HS-5 (cell line): ENCODE measurements at regions not wholly inside any gene's neighbourhood (a gene's known extent, or its start where the extent isn't known, plus 50 kb on each side); places are given as distances from the start of the nearest gene placed in this dataset.

Source experiments
- DNase-seq: peaks from one replicate; pipeline ENCODE4 v3.0.0-alpha.2; 2012; ENCODE audit warnings: low read depth

DNA sequence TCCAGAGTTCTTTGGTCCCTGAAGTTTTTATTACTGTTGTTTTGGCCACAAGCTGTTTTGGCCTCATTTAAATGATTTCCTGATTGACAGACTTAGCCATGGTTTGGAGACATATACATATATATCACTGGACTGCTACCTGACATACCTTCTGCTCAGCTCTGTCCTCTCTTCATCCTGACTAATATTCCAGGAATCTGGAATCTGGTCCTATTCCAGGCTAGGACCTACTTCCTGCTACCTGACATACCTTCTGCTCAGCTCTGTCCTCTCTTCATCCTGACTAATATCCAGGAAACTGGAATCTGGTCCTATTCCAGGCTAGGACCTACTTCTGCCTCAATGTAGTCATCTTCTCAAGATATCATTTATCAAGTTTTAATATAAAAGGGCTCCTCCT lies 724.4 kb upstream of the ROBO1 start:
- DNase-seq: no peak

DNA sequence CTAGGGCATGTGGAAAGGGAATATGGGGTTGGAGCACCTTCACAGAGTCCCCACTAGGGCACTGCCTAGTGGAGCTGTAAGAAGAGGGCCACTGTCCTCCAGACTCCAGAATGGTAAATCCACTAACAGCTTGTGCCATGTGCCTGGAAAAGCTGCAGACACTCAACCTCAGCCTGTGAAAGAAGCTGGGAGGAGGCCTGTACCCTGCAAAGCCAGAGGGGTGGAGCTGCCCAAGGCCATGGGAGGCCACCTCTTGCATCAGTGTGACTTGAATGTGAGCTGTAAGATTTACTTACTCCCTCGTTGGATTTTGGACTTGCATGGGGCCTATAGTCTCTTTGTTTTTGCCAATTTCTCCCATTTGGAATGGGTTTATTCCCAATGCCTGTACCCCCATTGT lies 705.2 kb upstream of the ROBO1 start:
- DNase-seq: no peak

DNA sequence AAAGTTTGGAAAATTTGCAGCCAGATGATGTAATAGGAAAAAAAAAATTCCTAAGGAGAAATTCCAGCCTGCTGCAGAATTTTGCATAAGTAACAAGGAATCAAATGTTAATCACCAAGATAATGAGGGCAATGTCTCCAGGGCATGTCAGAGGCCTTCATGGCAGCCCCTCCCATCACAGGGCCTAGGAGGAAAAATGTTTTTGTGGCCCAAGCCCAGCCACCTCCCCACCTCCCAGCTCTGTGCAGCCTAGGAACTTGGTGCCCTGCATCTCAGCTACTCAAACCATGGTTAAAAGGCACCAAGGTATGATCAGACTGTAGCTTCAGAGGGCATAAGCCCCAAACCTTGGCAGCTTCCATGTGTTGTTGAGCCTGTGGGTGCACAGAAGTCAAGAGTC lies 704.7 kb upstream of the ROBO1 start:
- no peak for DNase-seq

DNA sequence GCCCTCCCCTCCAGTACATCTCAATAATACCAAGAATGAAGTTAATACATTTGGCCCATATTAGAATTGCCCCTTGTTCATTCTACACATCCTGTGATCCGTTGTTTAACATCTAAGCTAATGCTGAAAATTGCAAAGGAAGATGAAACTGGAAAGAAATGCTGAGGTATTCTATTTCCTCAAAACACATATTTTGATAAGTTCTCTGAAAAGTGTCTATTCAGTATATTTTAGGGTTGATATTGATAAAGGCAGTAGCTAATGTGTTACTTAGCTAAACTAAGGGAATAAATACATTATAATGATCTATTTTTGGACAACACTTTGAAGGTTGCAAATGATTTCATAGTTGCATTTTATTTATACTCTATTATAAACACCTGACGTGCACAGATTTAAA lies 702.6 kb upstream of the ROBO1 start:
- no peak for DNase-seq

DNA sequence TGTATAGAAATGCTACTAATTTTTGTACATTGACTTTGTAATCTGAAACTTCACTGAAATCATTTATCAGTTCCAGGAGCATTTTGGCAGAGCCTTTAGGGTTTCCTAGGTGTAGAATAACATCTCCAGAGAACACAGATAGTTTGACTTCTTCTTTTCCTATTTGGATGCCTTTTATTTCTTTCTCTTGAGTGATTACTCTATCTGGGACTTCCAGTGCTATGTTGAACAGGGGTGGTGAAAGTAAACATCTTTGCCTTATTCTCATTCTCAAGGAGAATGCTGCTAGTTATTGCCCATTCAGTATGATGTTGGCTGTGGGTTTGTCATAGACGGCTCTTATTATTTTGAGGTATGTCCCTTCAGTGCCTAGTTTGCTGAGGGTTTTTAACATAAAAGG lies 697.9 kb upstream of the ROBO1 start:
- DNase-seq: no peak

DNA sequence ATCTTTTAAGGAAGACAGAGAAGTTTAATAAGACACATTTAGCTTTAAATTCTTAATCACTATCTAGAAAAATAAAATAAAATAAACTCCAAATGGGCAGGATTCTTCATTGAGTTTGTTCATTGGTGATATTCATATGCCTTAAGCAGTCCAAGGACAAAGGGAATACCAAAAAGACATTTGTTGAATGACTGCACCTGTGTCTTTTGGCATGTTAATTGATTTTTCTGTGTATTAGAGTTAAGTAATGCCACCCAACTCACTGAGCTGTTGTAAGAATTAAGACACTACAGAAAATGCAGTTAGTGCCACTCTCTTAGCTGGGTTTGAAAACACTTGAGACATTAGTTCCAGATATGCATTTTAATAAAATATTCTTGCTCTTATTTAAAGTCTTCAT lies 683.6 kb upstream of the ROBO1 start:
- DNase-seq: no peak

DNA sequence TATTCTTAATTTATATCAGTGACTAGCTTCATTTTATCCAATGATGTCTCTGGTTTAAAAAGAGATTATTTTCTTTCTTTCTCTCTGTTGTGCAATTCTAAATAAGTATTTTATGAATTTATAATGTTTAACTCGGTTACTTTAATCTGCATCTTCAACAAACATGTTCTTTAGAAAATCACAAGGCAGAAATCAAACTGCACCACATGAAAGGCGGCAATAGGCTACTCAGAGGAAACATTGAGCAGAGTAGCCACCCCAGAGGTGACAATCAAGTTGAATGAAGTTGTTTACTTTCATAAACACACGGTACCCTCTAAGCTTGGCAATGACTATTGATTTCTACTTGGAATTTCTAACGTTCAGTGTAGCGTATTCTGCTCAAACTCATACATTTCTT lies 677.8 kb upstream of the ROBO1 start:
- DNase-seq: no peak

DNA sequence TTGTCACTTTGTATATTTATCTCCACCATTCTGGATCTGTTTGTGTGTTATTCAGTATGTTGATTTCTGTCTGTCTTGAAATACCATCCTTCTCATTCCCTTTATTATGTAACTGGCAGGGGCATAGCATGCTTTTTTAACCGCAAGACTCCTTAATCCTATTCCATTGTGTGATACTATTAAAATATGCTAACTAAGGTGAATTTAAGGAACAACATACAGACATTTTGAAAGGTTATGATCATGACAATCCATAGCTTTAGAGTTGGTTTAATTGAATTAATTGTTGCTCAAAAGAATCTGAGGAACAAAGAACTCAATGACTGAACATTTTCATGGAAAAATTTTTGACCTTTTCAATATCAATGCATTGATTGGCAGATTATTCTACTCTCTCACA lies 677.3 kb upstream of the ROBO1 start:
- no peak for DNase-seq

DNA sequence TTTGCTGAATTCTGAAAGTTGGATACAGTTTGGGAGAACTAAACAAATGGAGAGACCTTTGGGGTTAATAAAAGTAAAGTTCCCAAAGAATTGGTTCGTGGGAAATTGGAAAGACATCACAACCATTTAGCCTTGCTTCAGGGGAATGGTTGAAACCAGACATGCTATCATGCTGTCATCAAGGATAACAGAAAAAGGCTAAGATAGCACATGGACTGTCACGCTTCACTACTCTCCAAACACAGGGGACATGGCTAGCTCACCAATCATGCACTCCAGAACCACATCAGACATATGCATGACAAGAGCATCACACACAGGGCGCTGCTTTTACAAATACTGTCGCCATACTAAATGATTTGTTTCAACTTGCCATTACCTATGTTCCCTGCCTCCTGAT lies 671.7 kb upstream of the ROBO1 start:
- no peak for DNase-seq

DNA sequence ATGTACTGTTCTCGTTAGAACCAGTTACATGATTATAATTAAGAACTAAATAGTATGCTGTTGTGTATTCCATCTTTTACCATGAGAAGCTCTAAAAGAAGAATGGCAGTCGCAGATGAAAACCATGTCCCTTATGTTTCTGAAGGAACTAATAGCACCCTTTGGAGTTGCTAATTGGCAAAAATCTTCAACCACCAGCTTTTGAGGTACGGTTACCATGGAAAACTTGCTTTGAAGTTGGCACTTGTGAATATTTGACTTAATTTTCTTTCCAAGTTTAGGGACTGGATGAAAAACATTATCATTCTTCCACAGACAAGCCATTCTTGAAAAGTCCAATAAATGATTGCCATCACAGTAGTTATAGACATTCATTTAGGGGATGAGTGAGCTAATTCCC lies 666.6 kb upstream of the ROBO1 start:
- DNase-seq: no peak

DNA sequence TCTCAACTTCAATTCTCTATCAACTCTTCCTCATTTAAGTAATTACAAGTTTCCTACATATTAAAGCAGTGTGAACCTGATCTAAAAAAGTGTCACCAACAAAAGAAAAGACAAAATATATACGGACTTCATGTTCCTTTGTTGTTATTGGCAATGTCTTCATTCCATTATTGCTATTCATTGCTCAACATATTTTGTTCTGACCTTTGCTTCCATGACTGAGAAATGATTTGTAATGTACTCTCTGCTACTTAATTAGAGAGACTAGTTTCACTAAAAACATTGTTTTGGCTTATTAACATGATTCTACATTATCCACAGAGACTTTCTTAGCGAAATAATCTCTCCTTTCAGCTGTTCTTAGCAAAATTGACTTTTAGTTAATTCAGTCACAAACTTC lies 657.2 kb upstream of the ROBO1 start:
- no peak for DNase-seq

DNA sequence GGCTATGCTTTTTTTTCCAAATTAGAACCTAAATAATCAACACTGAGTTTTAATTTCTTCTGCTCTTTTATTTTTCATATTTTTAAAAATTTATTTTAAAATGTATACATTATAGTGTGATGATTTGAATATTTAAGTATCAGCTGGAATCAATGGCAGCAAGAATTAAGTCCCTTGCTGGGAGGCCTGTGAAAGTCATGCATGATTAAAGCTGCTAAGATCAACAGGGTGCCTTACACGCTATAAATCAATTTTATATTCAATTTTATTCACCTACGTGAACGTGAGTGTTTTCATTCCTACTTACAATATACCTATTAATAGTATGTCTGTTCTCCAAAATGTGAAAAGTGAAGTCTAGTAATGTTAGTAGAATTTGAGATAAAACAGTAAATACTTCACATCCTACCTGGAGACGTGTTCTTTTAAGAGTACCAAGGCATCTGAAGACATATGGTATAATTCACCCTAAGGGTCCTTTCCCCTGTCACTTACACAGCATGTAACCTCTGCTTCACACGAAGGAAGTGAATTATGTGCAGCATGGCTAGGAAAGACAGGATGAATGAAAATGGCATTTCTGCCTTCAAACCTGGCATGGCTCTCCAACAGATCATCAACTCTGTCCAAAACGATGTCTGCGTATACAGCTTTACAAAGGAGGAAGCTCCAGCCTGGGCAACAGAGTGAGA lies 640.4 kb upstream of the ROBO1 start:
- no peak for DNase-seq

DNA sequence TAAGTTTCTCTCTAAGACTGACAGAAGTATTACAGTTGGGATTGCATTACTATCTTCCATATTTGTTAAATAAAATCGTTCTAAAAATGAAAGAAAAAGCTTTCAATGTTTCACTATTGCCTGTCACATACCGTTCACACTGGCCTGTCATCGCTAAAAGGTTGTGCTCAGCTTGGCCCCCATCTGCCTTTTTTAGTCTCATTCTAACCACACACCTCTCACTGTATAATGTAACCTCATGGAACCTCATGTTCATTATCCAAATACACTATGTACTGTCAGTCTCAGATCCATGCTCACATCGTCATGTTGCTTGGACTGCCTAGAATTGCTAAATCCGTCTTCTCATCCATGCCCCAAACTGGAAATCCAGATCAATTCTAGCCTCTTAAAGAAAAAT lies 637.8 kb upstream of the ROBO1 start:
- DNase-seq: no peak

DNA sequence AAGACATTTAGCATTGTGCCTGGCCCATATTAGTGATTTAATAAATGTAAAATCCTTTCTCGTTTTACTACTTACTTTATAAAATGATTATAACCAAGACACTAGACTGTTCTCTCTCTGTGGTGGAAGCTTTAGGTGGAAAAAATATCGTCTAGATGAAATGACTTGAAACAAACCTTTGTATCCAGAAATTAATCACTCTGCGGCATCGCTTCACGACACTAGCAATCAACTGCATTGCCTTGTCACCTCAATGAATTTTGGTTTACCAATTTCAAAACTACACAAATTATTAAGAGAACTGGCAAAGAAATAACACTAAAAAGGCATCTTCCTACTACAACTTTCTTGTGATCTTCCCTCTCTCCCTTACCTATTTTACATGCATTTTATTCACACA lies 627.2 kb upstream of the ROBO1 start:
- DNase-seq: no peak

DNA sequence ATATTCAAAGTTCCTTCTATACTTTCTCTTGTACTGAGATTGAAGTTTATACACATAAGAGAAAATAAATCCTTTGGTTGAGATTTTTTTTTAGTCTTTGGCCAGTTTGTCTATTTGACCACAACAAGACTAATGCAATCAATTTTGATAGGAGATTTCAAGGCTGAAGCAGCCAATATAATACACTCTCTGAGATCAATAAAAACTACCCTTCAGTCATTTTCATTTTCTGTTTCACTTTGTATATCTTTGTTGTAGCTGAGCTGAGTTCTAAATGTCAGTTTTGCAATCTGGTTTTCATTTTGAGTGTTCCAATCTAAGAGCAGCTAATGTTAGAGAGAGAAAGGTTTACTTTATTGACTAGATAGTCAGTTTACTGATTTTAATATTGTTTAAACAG lies 623.8 kb upstream of the ROBO1 start:
- no peak for DNase-seq

DNA sequence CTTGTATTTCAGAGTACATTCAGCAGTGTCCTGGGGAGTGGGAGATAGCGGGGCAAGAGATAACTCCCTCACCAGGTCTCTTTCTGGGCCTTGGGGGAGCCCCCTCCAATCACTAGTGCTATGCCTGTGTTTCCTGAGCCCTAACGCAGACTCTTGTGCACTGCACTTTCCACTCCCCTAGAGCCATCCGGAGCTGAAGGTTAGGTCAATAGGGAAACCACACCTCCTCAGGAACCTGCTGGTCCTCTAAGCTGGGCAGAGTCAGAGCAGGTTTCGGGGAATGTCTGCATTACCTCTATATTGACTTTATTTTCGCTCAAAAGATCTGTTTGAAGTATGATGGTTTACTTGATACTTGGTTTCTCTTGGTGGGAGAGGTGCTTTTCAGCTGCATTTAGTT lies 617.0 kb upstream of the ROBO1 start:
- no peak for DNase-seq

DNA sequence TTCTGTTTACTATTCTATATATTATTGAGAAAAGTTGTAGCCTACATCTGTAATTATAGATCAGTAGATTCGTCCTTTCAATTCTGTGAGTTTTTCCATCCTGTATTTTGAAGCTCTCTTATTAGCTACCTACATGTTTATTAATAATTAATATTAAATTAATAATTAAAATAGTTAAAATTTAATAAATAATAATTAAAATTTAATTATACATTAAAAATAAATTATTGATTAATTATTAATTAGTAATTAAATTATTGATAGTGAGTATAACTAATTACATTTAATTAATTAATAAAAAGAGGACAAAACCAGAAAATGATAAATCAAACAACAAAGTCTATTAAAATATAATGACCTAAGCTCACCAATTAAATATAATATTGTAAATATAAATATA lies 606.6 kb upstream of the ROBO1 start:
- DNase-seq: no peak

DNA sequence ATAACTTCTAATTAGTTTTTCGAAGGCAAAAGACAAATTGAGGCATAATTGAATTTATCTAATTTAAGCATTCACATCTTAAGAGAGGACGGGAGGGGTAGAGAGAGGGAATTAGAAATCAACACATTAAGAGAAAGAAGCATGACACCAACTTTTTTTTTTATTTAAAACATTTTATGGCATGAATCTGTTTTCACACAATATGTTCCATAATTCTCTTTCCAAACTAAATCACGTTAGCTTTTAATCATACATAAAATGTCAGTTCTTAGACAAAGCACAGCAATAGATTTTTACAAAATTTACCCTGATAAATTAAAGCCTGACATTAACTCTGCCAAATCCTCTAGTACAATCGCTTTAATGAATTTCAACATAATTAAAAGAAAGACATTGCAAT lies 600.8 kb upstream of the ROBO1 start:
- no peak for DNase-seq

DNA sequence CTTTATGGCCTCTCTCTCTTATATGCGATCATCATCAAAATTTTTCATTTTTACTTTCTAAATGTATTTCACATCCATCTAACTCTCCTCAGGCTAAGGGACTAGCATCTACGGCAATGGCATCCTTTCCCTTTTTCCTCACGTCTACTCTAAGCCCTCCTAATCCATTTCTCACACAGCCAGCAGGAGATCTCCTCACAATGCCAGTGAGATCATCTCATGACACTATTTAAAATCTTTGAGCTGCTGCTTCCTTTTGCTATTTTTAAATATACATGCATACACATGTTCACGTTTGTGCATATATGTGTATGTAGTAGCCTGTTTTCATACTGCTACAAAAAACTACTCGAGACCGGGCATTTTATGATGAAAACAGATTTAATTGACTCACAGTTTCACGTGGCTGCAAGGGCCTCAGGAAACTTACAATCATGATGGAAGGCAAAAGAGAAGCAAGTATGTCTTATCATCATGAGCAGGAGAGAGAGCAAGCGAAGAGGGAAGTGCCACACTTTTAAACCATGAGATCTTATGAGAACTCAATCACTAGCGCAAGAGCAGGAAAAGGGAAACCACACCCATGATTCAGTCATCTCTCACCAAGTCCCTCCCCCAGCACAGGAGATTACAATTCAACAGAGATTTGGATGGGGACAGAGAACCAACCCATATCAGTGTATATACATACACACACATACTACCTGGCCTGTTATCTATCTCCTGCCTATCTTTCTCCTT lies 599.2 kb upstream of the ROBO1 start:
- no peak for DNase-seq

DNA sequence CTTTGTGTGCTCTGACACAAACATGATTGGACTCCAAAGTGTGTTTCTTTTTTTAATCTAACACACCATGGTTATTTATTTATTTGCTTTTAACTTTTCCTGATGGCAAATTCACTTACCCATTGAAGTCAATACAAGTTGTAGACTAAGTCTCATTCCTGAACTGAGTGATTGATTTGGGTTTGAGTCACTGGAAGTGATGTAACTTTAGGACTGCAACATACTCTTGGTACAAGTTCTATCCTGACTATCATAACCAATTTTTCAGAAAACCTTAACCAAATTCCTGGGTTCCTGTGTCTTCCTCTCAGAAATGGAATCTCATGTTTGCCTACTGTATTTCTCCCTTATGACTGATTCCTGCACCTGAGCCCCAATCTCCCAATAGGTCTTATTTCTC lies 590.0 kb upstream of the ROBO1 start:
- no peak for DNase-seq

DNA sequence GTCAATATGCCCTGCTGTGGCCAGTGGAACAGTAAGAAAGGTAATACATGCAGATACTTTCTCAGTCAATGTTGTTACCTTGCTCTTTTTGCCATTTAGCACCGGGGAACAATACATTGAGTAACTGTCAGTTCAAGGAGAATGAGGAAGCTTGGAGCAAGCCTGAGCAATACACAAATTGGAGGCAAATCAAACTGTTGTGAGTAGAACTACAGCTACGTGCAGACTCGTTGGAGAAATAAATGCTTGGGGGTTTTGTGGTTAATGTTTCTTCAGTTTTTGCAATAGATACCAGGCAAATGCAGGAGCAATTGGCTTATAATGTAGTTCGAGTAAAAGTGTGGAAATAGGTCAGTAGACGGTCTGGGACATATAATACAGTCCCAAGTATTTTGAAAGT lies 587.3 kb upstream of the ROBO1 start:
- DNase-seq: no peak

DNA sequence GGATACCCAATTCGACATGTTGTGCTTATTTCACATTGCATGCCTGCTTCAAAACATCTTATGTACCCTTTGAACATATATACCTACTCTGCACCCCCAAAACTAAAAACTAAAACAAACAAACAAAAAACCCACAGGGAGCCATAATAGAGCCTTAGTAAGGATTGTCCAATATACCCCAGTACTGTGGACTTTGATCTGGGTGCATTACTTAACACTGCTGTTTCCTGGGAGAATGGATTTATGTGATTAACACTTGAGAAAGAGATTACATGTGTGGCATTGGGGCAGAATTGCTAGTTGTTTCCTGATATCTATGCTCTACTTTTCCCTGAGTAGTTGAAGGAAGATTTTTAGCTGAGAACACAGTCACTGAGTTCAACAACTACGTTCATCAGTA lies 583.4 kb upstream of the ROBO1 start:
- no peak for DNase-seq

DNA sequence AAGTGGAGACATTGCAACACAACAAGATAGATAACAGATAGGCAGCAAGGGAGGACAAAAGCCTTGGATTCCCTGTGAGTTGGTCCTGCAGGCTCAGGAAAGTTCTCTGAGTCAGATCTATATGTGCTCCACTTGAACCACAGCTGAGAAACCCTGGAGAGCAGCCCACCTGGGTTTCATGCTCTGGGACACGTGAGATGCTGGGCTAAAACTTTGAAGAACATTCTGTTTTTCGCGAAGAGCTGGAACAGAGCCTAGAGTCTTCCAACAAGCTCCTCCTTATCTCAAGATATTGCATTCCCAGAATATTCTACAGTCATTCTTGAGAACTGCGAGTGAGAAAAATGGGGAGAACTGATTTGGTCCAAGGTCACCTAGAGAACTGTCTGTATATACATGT lies 583.0 kb upstream of the ROBO1 start:
- DNase-seq: no peak

DNA sequence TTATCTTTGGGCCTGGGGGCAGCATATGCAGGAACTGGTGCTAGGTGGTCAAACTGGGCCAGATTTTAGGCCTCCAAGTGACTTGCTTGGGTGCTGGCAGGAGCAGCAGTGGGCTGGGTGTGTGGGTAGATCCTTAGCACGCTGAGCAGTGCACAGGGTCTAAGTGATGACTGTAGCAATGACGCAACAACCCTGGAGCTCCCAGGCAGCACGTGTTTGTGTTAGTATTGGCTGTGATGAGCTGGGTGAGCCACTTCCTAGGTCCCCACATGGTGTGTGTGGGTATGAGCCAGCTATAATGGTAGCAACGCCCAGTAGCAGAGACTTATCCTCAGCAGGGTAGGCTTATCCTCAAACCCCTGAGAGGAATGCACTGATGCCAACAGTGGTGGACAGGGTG lies 570.6 kb upstream of the ROBO1 start:
- DNase-seq: no peak
